Erythroblast (primary cell): ENCODE measurements at regions not wholly inside any gene's neighbourhood (a gene's known extent, or its start where the extent isn't known, plus 50 kb on each side); places are given as distances from the start of the nearest gene placed in this dataset.

Source experiments
- GATA1 ChIP-seq: IDR thresholded peaks from 2 replicates; pipeline ENCODE4 v1.6.1; 2011; ENCODE audit warnings: low read depth, mild to moderate bottlenecking, control low read depth, low read length, moderate library complexity
- POLR2A ChIP-seq: IDR thresholded peaks from 2 replicates; pipeline ENCODE4 v1.6.1; 2011; ENCODE audit warnings: mild to moderate bottlenecking, low read length

- TF ChIP-seq POLR2A (no peak), GATA1 (no peak)
These were observed 1066.3 kb upstream of the MAP3K7 start for GRCh38 chr6:91653076-91653723.
